ENCODE measurements at regions not wholly inside any gene's neighbourhood (a gene's known extent, or its start where the extent isn't known, plus 50 kb on each side); places are given as distances from the start of the nearest gene placed in this dataset.

- no peak for DNase-seq (ENCODE audit: low spot score)
- in situ Hi-C loops (cut with MboI; ENCODE audit: low pct_unique_long_range_greater_than_20kb, low sequenced_read_pairs, unreplicated experiment): no loop called here
- TF ChIP-seq, protein P1, sequence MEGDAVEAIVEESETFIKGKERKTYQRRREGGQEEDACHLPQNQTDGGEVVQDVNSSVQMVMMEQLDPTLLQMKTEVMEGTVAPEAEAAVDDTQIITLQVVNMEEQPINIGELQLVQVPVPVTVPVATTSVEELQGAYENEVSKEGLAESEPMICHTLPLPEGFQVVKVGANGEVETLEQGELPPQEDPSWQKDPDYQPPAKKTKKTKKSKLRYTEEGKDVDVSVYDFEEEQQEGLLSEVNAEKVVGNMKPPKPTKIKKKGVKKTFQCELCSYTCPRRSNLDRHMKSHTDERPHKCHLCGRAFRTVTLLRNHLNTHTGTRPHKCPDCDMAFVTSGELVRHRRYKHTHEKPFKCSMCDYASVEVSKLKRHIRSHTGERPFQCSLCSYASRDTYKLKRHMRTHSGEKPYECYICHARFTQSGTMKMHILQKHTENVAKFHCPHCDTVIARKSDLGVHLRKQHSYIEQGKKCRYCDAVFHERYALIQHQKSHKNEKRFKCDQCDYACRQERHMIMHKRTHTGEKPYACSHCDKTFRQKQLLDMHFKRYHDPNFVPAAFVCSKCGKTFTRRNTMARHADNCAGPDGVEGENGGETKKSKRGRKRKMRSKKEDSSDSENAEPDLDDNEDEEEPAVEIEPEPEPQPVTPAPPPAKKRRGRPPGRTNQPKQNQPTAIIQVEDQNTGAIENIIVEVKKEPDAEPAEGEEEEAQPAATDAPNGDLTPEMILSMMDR (IDR thresholded peaks at IDR 0.05; ENCODE audit: extremely low read depth, insufficient read depth, missing control alignments): no peak
Measured at GRCh38 chr11:79860336-79860735, 419.5 kb upstream of the TENM4 start.

DNA sequence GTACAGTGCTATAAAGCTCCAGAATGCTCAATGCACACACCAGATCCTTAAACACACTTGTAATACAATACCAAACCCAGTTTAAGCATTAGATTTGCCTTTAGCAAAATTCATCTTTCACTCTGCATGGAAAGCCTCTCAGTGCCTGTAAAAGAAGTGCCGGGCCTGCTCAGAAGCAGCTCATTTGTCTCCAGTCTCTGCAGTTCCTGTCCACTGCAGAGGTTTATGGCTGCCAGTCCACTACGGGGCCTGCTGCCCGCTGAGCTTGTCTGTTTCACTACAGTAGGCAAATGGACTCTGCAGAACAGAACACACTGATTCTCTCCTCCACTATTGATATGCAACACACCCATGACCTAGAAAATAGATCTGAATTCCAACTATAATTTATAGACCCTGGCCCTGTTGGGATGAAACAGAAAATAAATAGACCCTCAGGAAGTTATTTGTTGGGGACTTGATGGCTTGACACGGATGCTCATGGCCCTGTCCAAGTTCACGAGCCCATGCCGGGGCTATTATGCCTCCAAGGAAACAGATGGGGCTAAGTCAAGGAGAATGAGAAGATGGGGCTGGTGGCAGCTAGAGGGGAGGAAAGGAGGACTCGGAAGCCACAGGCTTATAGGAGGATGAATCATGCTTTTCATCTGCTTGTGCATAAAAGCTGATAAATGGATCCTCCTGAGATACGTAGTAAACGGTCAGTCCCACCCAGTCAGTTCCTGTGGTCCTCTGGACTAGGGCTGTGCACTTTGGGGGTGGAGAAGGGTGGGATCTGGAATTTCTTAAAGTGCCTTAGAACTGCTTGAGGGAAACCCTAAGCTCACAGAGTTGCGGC lies 416.8 kb upstream of the TENM4 start:
- DNase-seq (ENCODE audit: low spot score): no peak
- TF ChIP-seq, protein P1 (IDR thresholded peaks at IDR 0.05; ENCODE audit: extremely low read depth, insufficient read depth, missing control alignments): no peak
- in situ Hi-C loops (cut with MboI; ENCODE audit: low pct_unique_long_range_greater_than_20kb, low sequenced_read_pairs, unreplicated experiment): no loop called here

DNA sequence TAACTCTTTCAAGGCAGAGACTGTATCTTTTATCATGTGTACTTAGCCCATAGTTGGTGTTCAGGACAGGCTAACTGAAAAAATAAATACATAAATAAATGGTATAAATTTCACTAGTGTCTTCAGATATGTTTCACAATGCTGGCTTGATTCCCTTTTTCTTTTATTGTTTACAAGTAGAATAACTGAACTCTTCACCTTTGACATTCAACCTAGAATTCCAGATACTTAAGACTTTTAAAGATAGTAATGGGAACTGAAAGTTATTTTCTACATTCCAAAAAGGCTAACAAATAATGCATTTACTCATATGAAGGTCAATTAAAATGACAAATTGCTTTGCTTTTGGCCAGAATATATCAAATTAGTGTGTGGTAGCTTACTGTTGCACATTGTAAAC lies 411.3 kb upstream of the TENM4 start:
- TF ChIP-seq, protein P1 (IDR thresholded peaks at IDR 0.05; ENCODE audit: extremely low read depth, insufficient read depth, missing control alignments): no peak
- in situ Hi-C loops (cut with MboI; ENCODE audit: low pct_unique_long_range_greater_than_20kb, low sequenced_read_pairs, unreplicated experiment): no loop called here
- DNase-seq (ENCODE audit: low spot score): no peak

- TF ChIP-seq, protein P1 (IDR thresholded peaks at IDR 0.05; ENCODE audit: extremely low read depth, insufficient read depth, missing control alignments): no peak
- DNase-seq (ENCODE audit: low spot score): no peak
- in situ Hi-C loops (cut with MboI; ENCODE audit: low pct_unique_long_range_greater_than_20kb, low sequenced_read_pairs, unreplicated experiment): no loop called here
Measured at GRCh38 chr11:79845002-79845709, 404.3 kb upstream of the TENM4 start.

DNA sequence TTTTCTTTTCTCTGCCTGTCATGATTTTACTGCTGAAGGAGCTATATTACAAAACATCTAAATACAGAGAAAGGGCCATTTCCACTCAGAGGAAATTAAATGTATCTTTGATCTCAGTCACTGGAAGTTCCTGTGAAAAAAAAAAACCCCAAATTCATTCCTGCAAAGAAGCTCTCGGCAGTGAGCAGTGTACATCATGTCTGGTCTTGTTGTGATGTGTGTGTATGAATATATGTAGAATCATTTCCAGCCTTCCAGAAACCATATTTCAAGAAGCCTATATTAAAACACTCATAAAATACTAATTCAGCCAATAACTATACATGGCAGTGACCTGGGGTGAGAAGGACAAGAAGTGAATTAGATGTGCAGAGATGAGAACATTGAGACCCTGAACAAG lies 393.2 kb upstream of the TENM4 start:
- TF ChIP-seq, protein P1 (IDR thresholded peaks at IDR 0.05; ENCODE audit: extremely low read depth, insufficient read depth, missing control alignments): no peak
- in situ Hi-C loops (cut with MboI; ENCODE audit: low pct_unique_long_range_greater_than_20kb, low sequenced_read_pairs, unreplicated experiment): no loop called here
- no peak for DNase-seq (ENCODE audit: low spot score)

DNA sequence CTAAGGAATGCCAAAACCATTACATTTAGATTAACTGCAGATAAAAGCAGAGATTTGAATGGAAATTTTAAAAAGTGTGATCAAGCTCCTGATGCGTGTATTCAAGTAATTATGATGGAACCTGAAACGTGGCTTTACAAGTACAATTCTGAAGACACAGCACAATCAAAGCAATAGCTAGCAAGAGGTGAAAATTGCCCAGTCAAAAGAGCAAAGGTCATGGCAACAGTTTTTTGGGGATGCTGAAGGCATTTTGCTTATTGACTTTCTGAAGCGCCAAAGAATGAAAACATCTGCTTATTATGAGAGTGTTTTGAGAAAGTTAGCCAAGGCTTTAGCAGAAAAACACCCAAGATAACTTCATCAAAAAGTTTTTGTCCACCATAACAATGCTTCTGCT lies 389.6 kb upstream of the TENM4 start:
- TF ChIP-seq, protein P1 (IDR thresholded peaks at IDR 0.05; ENCODE audit: extremely low read depth, insufficient read depth, missing control alignments): no peak
- in situ Hi-C loops (cut with MboI; ENCODE audit: low pct_unique_long_range_greater_than_20kb, low sequenced_read_pairs, unreplicated experiment): no loop called here
- no peak for DNase-seq (ENCODE audit: low spot score)

All from GM13977 (cell line).